Smooth muscle cell (in vitro differentiated cells): ENCODE measurements at regions not wholly inside any gene's neighbourhood (a gene's known extent, or its start where the extent isn't known, plus 50 kb on each side); places are given as distances from the start of the nearest gene placed in this dataset.

Experiments used
- DNase-seq: peaks from one replicate; lab custom pipeline; 2025; ENCODE audit not compliant: unreplicated experiment; lab: John Stamatoyannopoulos, UW
- H2AFZ ChIP-seq: fragments of 200-600 bp; sonication (generic); 2 replicates; pipeline ENCODE4 v1.6.0; 2016; ENCODE audit warnings: antibody characterized with exemption, low read depth, mild to moderate bottlenecking
- H3F3A ChIP-seq: fragments of 200-600 bp; sonication (generic); 2 replicates; pipeline ENCODE4 v1.6.0; 2017; ENCODE audit warnings: antibody characterized with exemption, low read depth
- H3K27ac ChIP-seq: fragments of 200-600 bp; sonication (generic); 2 replicates; pipeline ENCODE4 v1.5.1; 2016; ENCODE audit warnings: low read depth, mild to moderate bottlenecking
- H3K27me3 ChIP-seq: fragments of 200-600 bp; sonication (generic); 2 replicates; pipeline ENCODE4 v1.6.1; 2016; ENCODE audit warnings: low read depth, mild to moderate bottlenecking
- H3K36me3 ChIP-seq: fragments of 200-600 bp; sonication (generic); 2 replicates; pipeline ENCODE4 v1.5.1; 2016; ENCODE audit warnings: low read depth
- H3K4me1 ChIP-seq: fragments of 200-600 bp; sonication (generic); 2 replicates; pipeline ENCODE4 v1.5.1; 2016; ENCODE audit warnings: low read depth
- H3K4me2 ChIP-seq: fragments of 200-600 bp; sonication (generic); 2 replicates; pipeline ENCODE4 v1.6.0; 2016; ENCODE audit warnings: mild to moderate bottlenecking
- H3K4me3 ChIP-seq: fragments of 200-600 bp; sonication (generic); 2 replicates; pipeline ENCODE4 v1.5.1; 2016; ENCODE audit warnings: mild to moderate bottlenecking
- H3K79me2 ChIP-seq: fragments of 200-600 bp; sonication (generic); 2 replicates; pipeline ENCODE4 v1.6.0; 2016; ENCODE audit warnings: low read depth, mild to moderate bottlenecking
- H3K9ac ChIP-seq: fragments of 200-600 bp; sonication (generic); 2 replicates; pipeline ENCODE4 v1.6.0; 2016; ENCODE audit warnings: low read depth
- H3K9me3 ChIP-seq: fragments of 200-600 bp; sonication (generic); replicated peaks from 2 replicates; pipeline ENCODE4 v1.5.1; 2016; ENCODE audit warnings: low read depth
- H4K20me1 ChIP-seq: fragments of 200-600 bp; sonication (generic); 2 replicates; pipeline ENCODE4 v1.6.0; 2016; ENCODE audit warnings: low read depth
- WGBS: methylation state at CpG from one replicate; pipeline ENCODE4 v1.1.7; 2016; ENCODE audit warnings: low lambda C conversion rate; 5-methylcytosine and 5-hydroxymethylcytosine counted together
- TF ChIP-seq, protein P1 (sequence below): fragments of 200-600 bp; sonication (generic); IDR thresholded peaks from 2 replicates; pipeline ENCODE4 v1.5.1; 2017; ENCODE audit warnings: borderline replicate concordance, mild to moderate bottlenecking, antibody characterized with exemption; ENCODE audit not compliant: insufficient read depth, poor library complexity, severe bottlenecking

- Histone ChIP-seq H3K9me3 (no peaks in the 10 kb centered on the region), H3K27ac (no peak overlapping the region), H3K4me2 (no peak overlapping the region), H3K4me1 (no peaks in the 10 kb centered on the region), H4K20me1 (no peaks in the 10 kb centered on the region), H3K9ac (no peak overlapping the region), H3K36me3 (no peaks in the 10 kb centered on the region), H2AFZ (no peak overlapping the region), H3K79me2 (no peaks in the 10 kb centered on the region), H3K4me3 (no peak overlapping the region), H3K27me3 (no peaks in the 10 kb centered on the region), H3F3A (no peaks in the 10 kb centered on the region)
- DNase-seq, result no peak
- TF ChIP-seq, protein P1, sequence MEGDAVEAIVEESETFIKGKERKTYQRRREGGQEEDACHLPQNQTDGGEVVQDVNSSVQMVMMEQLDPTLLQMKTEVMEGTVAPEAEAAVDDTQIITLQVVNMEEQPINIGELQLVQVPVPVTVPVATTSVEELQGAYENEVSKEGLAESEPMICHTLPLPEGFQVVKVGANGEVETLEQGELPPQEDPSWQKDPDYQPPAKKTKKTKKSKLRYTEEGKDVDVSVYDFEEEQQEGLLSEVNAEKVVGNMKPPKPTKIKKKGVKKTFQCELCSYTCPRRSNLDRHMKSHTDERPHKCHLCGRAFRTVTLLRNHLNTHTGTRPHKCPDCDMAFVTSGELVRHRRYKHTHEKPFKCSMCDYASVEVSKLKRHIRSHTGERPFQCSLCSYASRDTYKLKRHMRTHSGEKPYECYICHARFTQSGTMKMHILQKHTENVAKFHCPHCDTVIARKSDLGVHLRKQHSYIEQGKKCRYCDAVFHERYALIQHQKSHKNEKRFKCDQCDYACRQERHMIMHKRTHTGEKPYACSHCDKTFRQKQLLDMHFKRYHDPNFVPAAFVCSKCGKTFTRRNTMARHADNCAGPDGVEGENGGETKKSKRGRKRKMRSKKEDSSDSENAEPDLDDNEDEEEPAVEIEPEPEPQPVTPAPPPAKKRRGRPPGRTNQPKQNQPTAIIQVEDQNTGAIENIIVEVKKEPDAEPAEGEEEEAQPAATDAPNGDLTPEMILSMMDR, result no peak
- WGBS, result 93% methylated on average over 5 of the region's 5 CpGs
Measured at GRCh38 chr7:46168231-46168630, 247.2 kb upstream of the IGFBP3 start.

DNA sequence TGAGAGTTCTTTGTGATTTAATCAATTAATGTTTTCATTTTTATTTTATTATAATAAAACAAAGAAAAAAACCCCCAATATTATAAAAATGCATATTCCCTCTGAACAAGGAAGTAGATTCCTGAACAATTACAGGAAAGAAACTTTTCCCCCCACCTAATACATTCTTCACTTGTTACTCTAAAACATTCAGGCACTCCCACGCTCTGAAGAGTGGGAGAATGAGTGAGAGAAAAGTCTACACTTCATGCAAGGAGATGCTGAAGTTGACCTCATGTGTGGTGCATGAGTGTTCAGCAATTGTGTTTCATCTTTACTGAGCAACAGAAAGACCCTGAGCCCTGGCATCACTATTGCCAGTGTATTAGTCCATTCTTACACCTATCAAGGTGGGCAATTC, 244.2 kb upstream of the IGFBP3 start:
- Histone ChIP-seq H3K27me3 (no peaks in the 10 kb centered on the region), H3K4me2 (no peak overlapping the region), H2AFZ (peak overlapping the region; percentile 9), H3K36me3 (no peaks in the 10 kb centered on the region), H3K9ac (no peak overlapping the region), H3K4me3 (no peak overlapping the region), H4K20me1 (no peaks in the 10 kb centered on the region), H3K27ac (peak overlapping the region; percentile 27), H3K79me2 (no peaks in the 10 kb centered on the region), H3F3A (peaks cover 4% of the 10 kb centered on the region), H3K9me3 (no peaks in the 10 kb centered on the region), H3K4me1 (no peaks in the 10 kb centered on the region)
- no peak for DNase-seq
- TF ChIP-seq, protein P1, result no peak
- 69% methylated on average over 1 of the region's 1 CpG for WGBS

DNA sequence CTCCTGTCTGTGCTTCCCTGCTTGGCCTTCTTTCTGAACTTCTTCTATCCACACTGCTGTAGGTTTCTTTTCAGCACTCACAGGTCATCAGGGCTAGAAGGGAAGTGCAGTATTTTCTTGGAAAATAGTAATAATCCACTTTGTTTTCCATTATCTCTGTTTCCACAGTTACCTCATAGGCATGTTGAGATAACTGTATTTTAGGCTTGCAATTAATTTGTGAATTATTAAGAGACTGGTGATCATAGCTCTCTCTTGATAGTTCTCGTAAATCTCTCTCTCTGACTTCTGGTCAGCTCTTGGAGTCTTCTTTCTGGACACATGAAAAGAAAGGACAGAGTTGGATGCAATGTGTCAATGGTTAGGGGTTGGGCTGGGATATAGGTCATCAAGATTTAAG, 243.6 kb upstream of the IGFBP3 start:
- 100% methylated on average over 1 of the region's 1 CpG for WGBS

GRCh38 chr7:46163246-46163645, 242.2 kb upstream of the IGFBP3 start:
- H3K4me1 ChIP-seq, result no peaks in the 10 kb centered on the region
- H3K79me2 ChIP-seq, result no peaks in the 10 kb centered on the region
- 100% methylated on average over 1 of the region's 1 CpG for WGBS

More for the DNA sequence above, 243.6 kb upstream of the IGFBP3 start:
- no peak overlapping the region for H3K4me2 ChIP-seq
- no peaks in the 10 kb centered on the region for H4K20me1 ChIP-seq
- no peaks in the 10 kb centered on the region for H3K9me3 ChIP-seq
- H3F3A ChIP-seq, result peaks cover 4% of the 10 kb centered on the region
- H3K9ac ChIP-seq, result no peak overlapping the region
- no peak overlapping the region for H3K4me3 ChIP-seq
- no peak overlapping the region for H2AFZ ChIP-seq
- H3K79me2 ChIP-seq, result no peaks in the 10 kb centered on the region
- H3K36me3 ChIP-seq, result no peaks in the 10 kb centered on the region
- no peak for DNase-seq
- peak overlapping the region; percentile 27 for H3K27ac ChIP-seq
- H3K27me3 ChIP-seq, result no peaks in the 10 kb centered on the region
- no peaks in the 10 kb centered on the region for H3K4me1 ChIP-seq
- TF ChIP-seq, protein P1, result no peak

More at GRCh38 chr7:46163246-46163645, 242.2 kb upstream of the IGFBP3 start:
- no peak overlapping the region for H3K4me2 ChIP-seq
- H3K27ac ChIP-seq, result no peak overlapping the region
- H3K9me3 ChIP-seq, result no peaks in the 10 kb centered on the region
- no peak overlapping the region for H2AFZ ChIP-seq
- H3K27me3 ChIP-seq, result no peaks in the 10 kb centered on the region
- H3K9ac ChIP-seq, result no peak overlapping the region
- no peaks in the 10 kb centered on the region for H3K36me3 ChIP-seq
- H3F3A ChIP-seq, result peaks cover 4% of the 10 kb centered on the region
- H4K20me1 ChIP-seq, result no peaks in the 10 kb centered on the region
- TF ChIP-seq, protein P1, result no peak
- DNase-seq, result no peak
- H3K4me3 ChIP-seq, result no peak overlapping the region
